Colonic mucosa (tissue), 4 donors: ENCODE measurements at regions not wholly inside any gene's neighbourhood (a gene's known extent, or its start where the extent isn't known, plus 50 kb on each side); places are given as distances from the start of the nearest gene placed in this dataset.

ENCODE experiments used
- DNase-seq: peaks from one replicate; pipeline ENCODE4 v3.0.0-alpha.2; 2020
- H3K27ac ChIP-seq: fragments of 200-600 bp; one replicate; pipeline ENCODE4 v1.8.0; 2021
- H3K27me3 ChIP-seq: fragments of 200-600 bp; one replicate; pipeline ENCODE4 v1.8.0; 2021
- H3K36me3 ChIP-seq: fragments of 200-600 bp; one replicate; pipeline ENCODE4 v1.8.0; 2021
- H3K4me1 ChIP-seq: fragments of 200-600 bp; one replicate; pipeline ENCODE4 v1.8.0; 2021; ENCODE audit warnings: mild to moderate bottlenecking
- H3K4me3 ChIP-seq: fragments of 200-600 bp; one replicate; pipeline ENCODE4 v1.8.0; 2021
- H3K9ac ChIP-seq, 2 donors: one replicate each; pipeline ENCODE4 v1.7.0; 2013; ENCODE audit warnings: control low read depth in 2 of 2, low read depth in 2 of 2, low read length in 2 of 2
- H3K9me3 ChIP-seq: fragments of 200-600 bp; one replicate; pipeline ENCODE4 v1.8.0; 2021
- intact Hi-C: fragments of 100-400 bp; cut with DNase I; formaldehyde crosslinking; loops from one replicate; pipeline ENCODE4 v1.14.1; 2022
- TF ChIP-seq, protein P1 (sequence below): fragments of 200-600 bp; IDR thresholded peaks from one replicate; pipeline ENCODE4 v1.8.0; 2022; ENCODE audit warnings: antibody characterized with exemption, mild to moderate bottlenecking
- donor health status: healthy.
- donor health status: DM: no; HTN: no; CAD: no.
- donor health status: DM: no; HTN: no; CAD: no.

DNA sequence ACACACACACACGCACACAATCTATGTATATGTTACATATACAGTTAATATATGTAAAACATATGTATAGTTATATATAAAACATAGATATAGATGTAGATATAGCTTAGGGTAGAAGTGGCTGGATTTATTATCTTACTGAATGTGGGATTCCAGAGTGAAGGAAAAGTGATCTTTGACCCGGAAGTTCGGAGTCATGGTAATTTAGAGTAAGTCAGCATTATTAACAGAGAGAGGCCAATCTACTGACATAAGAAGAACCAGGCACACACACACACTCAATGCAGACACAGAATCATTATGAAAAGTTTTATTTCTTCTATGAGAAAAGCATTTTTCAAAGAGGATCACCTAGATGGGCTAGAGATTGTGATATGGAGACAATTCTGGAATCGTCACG lies 384.2 kb upstream of the NOVA1 start:
- Histone ChIP-seq H3K4me1 (no peaks in the 10 kb centered on the region), H3K9ac (no peak overlapping the region), H3K27ac (no peak overlapping the region), H3K9me3 (no peaks in the 10 kb centered on the region), H3K36me3 (no peaks in the 10 kb centered on the region), H3K27me3 (no peaks in the 10 kb centered on the region), H3K4me3 (no peak overlapping the region)
- TF ChIP-seq, protein P1, sequence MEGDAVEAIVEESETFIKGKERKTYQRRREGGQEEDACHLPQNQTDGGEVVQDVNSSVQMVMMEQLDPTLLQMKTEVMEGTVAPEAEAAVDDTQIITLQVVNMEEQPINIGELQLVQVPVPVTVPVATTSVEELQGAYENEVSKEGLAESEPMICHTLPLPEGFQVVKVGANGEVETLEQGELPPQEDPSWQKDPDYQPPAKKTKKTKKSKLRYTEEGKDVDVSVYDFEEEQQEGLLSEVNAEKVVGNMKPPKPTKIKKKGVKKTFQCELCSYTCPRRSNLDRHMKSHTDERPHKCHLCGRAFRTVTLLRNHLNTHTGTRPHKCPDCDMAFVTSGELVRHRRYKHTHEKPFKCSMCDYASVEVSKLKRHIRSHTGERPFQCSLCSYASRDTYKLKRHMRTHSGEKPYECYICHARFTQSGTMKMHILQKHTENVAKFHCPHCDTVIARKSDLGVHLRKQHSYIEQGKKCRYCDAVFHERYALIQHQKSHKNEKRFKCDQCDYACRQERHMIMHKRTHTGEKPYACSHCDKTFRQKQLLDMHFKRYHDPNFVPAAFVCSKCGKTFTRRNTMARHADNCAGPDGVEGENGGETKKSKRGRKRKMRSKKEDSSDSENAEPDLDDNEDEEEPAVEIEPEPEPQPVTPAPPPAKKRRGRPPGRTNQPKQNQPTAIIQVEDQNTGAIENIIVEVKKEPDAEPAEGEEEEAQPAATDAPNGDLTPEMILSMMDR = no peak
- intact Hi-C loops = loop anchor here (10.0 kb wide), 1 partner anchor 817 kb away; no protein-coding TSS in a partner anchor
- no peak for DNase-seq

DNA sequence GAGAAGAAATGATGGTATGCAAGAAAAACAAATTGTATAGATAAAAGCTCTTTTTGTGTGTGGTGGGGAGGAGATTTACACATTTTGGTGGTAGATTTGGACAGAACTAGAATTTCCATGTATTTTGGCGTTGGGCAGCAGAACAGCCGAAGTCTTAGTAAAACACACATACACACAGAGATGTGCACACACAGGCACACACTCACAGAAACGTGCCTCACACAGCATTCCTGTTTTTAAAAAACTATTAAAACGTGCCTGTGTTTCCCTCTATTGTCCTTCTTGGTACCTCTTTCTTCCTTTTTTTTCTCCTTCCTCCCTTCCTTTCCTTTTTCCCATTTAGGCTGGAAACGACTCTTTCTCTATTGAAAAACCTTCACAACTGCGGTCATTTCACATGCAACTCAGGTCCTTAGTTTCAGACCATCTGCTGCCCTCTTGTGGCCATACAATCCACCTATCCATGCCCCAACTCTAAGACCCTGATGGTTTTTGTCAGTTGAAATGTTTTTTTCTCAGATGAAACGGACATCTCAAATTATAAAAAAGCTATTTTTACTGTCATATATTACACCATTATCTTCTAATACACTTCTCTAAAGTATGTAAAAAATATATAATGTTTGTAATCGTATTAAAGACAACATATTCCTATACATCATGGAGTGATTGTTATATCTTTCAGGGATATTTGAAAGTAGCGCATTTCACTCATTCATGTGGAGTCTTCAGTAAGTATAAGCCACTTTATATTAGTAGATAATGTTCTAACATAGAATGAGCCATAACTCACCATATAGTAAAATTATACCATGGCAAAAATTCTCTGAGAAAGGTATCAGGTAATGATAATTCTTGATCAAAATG lies 386.7 kb upstream of the NOVA1 start:
- Histone ChIP-seq H3K4me1 (no peaks in the 10 kb centered on the region), H3K27ac (no peak overlapping the region), H3K4me3 (no peak overlapping the region), H3K27me3 (no peaks in the 10 kb centered on the region), H3K9me3 (no peaks in the 10 kb centered on the region), H3K36me3 (no peaks in the 10 kb centered on the region), H3K9ac (no peak overlapping the region)
- intact Hi-C loops = loop anchor here (10.0 kb wide), 1 partner anchor 820 kb away; no protein-coding TSS in a partner anchor
- peak; percentile 67 for DNase-seq
- TF ChIP-seq, protein P1 = peak; percentile 49

DNA sequence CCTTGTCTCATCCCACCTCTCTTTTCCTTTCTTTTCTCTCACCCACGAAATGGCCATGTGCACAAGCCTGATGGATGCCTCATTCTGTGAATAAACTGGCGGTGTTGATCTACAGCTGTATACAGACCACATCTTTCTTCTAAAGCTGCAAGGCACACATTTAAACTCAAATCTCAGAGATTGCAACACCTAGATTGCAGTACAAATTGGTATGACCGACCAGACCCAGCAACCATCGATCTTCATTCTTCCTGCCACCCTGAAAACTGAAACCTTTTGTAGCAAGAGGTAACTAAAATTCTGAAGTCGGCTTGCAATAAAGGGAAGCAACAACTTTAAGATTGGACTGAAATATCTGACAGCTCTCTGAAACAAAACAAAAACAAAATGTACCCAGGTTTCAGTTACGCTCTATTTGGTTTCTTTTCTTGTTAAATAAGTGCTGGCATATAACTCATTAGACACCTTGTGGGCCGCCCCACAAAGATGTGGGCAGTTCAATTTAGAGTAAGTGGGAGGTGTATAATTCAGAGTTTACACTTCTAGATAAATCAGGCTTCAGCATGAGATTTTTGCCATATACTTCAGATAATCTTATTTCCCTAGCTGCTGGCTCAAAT lies 390.0 kb upstream of the NOVA1 start:
- intact Hi-C loops = loop anchor here (10.0 kb wide), 1 partner anchor 823 kb away; no protein-coding TSS in a partner anchor
- H3K27ac ChIP-seq = no peak overlapping the region
- H3K4me3 ChIP-seq = no peak overlapping the region
- no peaks in the 10 kb centered on the region for H3K36me3 ChIP-seq
- TF ChIP-seq, protein P1 = no peak
- H3K4me1 ChIP-seq = no peaks in the 10 kb centered on the region
- DNase-seq = no peak
- H3K9me3 ChIP-seq = no peaks in the 10 kb centered on the region
- no peaks in the 10 kb centered on the region for H3K27me3 ChIP-seq
- H3K9ac ChIP-seq = no peak overlapping the region

DNA sequence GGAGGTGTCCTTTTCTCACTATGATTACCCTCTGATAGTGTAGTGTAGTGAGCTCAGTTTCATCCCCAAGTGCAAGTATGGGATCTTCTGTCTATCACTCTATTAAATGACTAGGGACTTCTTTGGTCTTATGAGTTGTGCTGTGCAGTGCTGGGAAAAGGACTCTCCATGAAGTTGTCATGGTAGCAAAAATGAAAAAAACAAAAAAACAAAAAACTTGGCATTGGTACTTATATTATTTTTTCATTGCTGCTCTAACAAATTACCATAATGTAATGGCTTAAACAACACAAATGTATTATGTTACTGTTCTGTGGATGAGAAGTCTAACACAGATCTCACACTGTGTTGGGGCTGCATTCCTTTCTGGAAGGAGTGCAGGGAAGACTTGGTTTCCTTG lies 393.1 kb upstream of the NOVA1 start:
- Histone ChIP-seq H3K9me3 (no peaks in the 10 kb centered on the region), H3K9ac (no peak overlapping the region), H3K27ac (no peak overlapping the region), H3K36me3 (no peaks in the 10 kb centered on the region), H3K4me3 (no peak overlapping the region), H3K4me1 (no peaks in the 10 kb centered on the region), H3K27me3 (no peaks in the 10 kb centered on the region)
- intact Hi-C loops = no loop called here
- no peak for DNase-seq
- TF ChIP-seq, protein P1 = no peak

DNA sequence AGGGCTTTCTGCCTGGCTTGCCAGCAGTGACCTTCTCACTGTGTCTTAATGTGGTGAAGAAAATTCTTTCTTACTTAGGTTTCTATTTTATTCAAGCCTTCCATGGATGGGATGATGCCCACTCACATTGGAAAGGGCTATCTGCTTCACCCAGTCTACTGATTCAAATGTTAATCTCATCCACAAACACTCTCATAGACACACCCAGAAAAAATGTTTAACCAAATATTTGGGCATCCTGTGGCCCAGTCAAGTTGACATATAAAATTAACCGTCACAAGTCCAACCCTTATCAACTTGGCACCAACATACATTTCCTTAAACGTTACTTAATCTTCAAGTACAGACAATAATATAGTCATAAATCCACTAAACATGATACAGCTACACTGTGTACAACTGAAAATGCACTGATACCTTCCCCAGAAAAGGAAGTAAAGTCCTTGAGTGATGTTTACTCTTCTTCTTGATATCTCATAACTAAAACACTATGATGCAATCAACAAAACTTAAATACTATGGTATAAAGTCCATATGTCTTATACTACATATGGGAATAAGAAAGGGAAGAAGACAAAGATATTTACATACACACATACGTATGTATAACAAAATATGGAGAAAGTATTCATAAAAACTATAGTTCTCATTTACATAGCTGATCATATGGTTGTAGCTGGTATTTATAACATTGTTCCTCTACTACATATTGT lies 394.7 kb upstream of the NOVA1 start:
- peak; percentile 33 for DNase-seq
- H3K4me3 ChIP-seq = no peak overlapping the region
- no peaks in the 10 kb centered on the region for H3K9me3 ChIP-seq
- no peaks in the 10 kb centered on the region for H3K36me3 ChIP-seq
- no peak overlapping the region for H3K9ac ChIP-seq
- peak overlapping the region; percentile 34 for H3K27ac ChIP-seq
- intact Hi-C loops = no loop called here
- H3K4me1 ChIP-seq = no peaks in the 10 kb centered on the region
- TF ChIP-seq, protein P1 = no peak
- no peaks in the 10 kb centered on the region for H3K27me3 ChIP-seq
